GM23338 (cell line): ENCODE measurements at regions not wholly inside any gene's neighbourhood (a gene's known extent, or its start where the extent isn't known, plus 50 kb on each side); places are given as distances from the start of the nearest gene placed in this dataset.

Experiments
- ATAC-seq: fragments of 200-7000 bp; cut with Tn5 transposase; 3 replicates; pipeline ENCODE4 v1.9.1; 2020
- DNase-seq: peaks from one replicate; pipeline ENCODE4 v3.0.0-alpha.2; 2015; ENCODE audit warnings: low spot score
- H2AFZ ChIP-seq: fragments of 200-600 bp; sonication (generic); 2 replicates; pipeline ENCODE4 v1.8.0; 2016; ENCODE audit warnings: antibody characterized with exemption, mild to moderate bottlenecking, moderate library complexity
- H3F3A ChIP-seq: fragments of 200-600 bp; sonication (generic); replicated peaks from 2 replicates; pipeline ENCODE4 v1.8.0; 2017; ENCODE audit warnings: antibody characterized with exemption, mixed run types, low read depth
- H3K27ac ChIP-seq: fragments of 200-600 bp; sonication (generic); 2 replicates; pipeline ENCODE4 v1.6.1; 2016; ENCODE audit warnings: low read depth
- H3K27me3 ChIP-seq: fragments of 200-600 bp; sonication (generic); 2 replicates; pipeline ENCODE4 v1.8.0; 2016; ENCODE audit warnings: mild to moderate bottlenecking, mixed run types, moderate library complexity; ENCODE audit not compliant: insufficient read depth
- H3K36me3 ChIP-seq: fragments of 200-600 bp; sonication (generic); 2 replicates; pipeline ENCODE4 v1.8.0; 2016; ENCODE audit warnings: mild to moderate bottlenecking; ENCODE audit not compliant: insufficient read depth
- H3K4me1 ChIP-seq: fragments of 200-600 bp; sonication (generic); 2 replicates; pipeline ENCODE4 v1.8.0; 2016; ENCODE audit warnings: mild to moderate bottlenecking, moderate library complexity; ENCODE audit not compliant: insufficient read depth
- H3K4me2 ChIP-seq: fragments of 200-600 bp; sonication (generic); 2 replicates; pipeline ENCODE4 v1.7.1; 2017; ENCODE audit warnings: mixed run types
- H3K4me3 ChIP-seq: fragments of 200-600 bp; sonication (generic); 2 replicates; pipeline ENCODE4 v1.6.1; 2016; ENCODE audit warnings: mixed run types
- H3K79me2 ChIP-seq: fragments of 200-600 bp; sonication (generic); replicated peaks from 2 replicates; pipeline ENCODE4 v1.8.0; 2017; ENCODE audit warnings: mild to moderate bottlenecking; ENCODE audit not compliant: insufficient read depth
- H3K9me2 ChIP-seq: fragments of 200-600 bp; sonication (generic); 2 replicates; pipeline ENCODE4 v1.8.0; 2017; ENCODE audit not compliant: insufficient read depth
- H4K20me1 ChIP-seq: fragments of 200-600 bp; sonication (generic); replicated peaks from 2 replicates; pipeline ENCODE4 v1.8.0; 2017; ENCODE audit warnings: mild to moderate bottlenecking; ENCODE audit not compliant: insufficient read depth
- H3K27ac Mint-ChIP-seq: 2 replicates; pipeline ENCODE4 v1.8.0; 2020; ENCODE audit warnings: inconsistent platforms, mild to moderate bottlenecking, moderate library complexity, mixed read lengths
- H3K27me3 Mint-ChIP-seq: 3 replicates; pipeline ENCODE4 v1.8.0; 2022; ENCODE audit warnings: low read depth, mild to moderate bottlenecking, moderate library complexity, mixed read lengths, inconsistent platforms; ENCODE audit not compliant: insufficient read depth, poor library complexity
- H3K36me3 Mint-ChIP-seq: 3 replicates; pipeline ENCODE4 v1.8.0; 2021; ENCODE audit warnings: low read depth, mild to moderate bottlenecking, inconsistent platforms, moderate library complexity, mixed read lengths
- H3K4me1 Mint-ChIP-seq: 3 replicates; pipeline ENCODE4 v1.8.0; 2020; ENCODE audit warnings: mild to moderate bottlenecking, inconsistent platforms, mixed read lengths
- H3K4me3 Mint-ChIP-seq: 3 replicates; pipeline ENCODE4 v1.8.0; 2021; ENCODE audit warnings: moderate library complexity, mild to moderate bottlenecking, inconsistent platforms, mixed read lengths
- H3K9me3 Mint-ChIP-seq: 3 replicates; pipeline ENCODE4 v1.8.0; 2020; ENCODE audit warnings: moderate library complexity, mild to moderate bottlenecking, inconsistent platforms, mixed read lengths
- CREB1 ChIP-seq: fragments of 250-450 bp; sonication (Bioruptor Pico); IDR thresholded peaks from 2 replicates; pipeline ENCODE4 v1.5.0; 2020; ENCODE audit warnings: low read depth, mild to moderate bottlenecking, moderate library complexity
- CTCF ChIP-seq, 2 experiments: fragments of 200-600 bp in 1 of 2; sonication (generic) in 1 of 2; conservative IDR thresholded peaks; 2 replicates each; pipeline versions ENCODE4 v1.5.1 to v1.6.1; 2016 to 2017; ENCODE audit warnings: antibody characterized with exemption in 2 of 2, low read depth in 2 of 2, mild to moderate bottlenecking in 2 of 2, moderate library complexity in 1 of 2
- ETS1 ChIP-seq: IDR thresholded peaks from 2 replicates; pipeline ENCODE4 v1.6.1; 2016; ENCODE audit warnings: antibody characterized with exemption
- EZH2phosphoT487 ChIP-seq: fragments of 200-600 bp; sonication (generic); IDR thresholded peaks from one replicate; pipeline ENCODE4 v1.8.1; 2018; ENCODE audit warnings: antibody characterized with exemption; ENCODE audit not compliant: unreplicated experiment
- JUNB ChIP-seq: IDR thresholded peaks from one replicate; pipeline ENCODE4 v1.6.1; 2016; ENCODE audit warnings: antibody characterized with exemption; ENCODE audit not compliant: unreplicated experiment
- NANOG ChIP-seq: IDR thresholded peaks from 2 replicates; pipeline ENCODE4 v1.6.1; 2016; ENCODE audit warnings: antibody characterized with exemption, borderline replicate concordance
- POLR2AphosphoS5 ChIP-seq: IDR thresholded peaks from 2 replicates; pipeline ENCODE4 v1.6.1; 2016; ENCODE audit warnings: antibody characterized with exemption, low read depth
- REST ChIP-seq: IDR thresholded peaks from one replicate; pipeline ENCODE4 v1.6.1; 2018; ENCODE audit warnings: antibody characterized with exemption; ENCODE audit not compliant: unreplicated experiment

- TF ChIP-seq NANOG (no peak), JUNB (no peak), CREB1 (CRISPR knock-in tag) (no peak), POLR2AphosphoS5 (no peak)
Measured at GRCh38 chr5:166379517-166379916, 1911.9 kb upstream of the WWC1 start (continued).

GRCh38 chr5:166382031-166382430, 1909.4 kb upstream of the WWC1 start:
- peaks cover 33% of the 10 kb centered on the region; the same call in 2 of the 3 replicates for H3K36me3 Mint-ChIP-seq
- H3K4me3 ChIP-seq = no peak overlapping the region
- no peaks in the 10 kb centered on the region for H3F3A ChIP-seq
- DNase-seq (peak; percentile 85), ATAC-seq (peak; percentile 84)
- TF ChIP-seq EZH2phosphoT487 = no peak
- no peak for TF ChIP-seq JUNB
- no peak for TF ChIP-seq REST
- peak; percentile 70 to 78 for TF ChIP-seq CTCF (conservative IDR thresholded peaks at IDR 0.05; ENCODE audit: low read depth in 2 of 2)
- TF ChIP-seq ETS1 = no peak
- H3K27me3 Mint-ChIP-seq = no peaks in the 10 kb centered on the region
- peak overlapping the region; percentile 52; the same call in 1 of the 2 replicates for H2AFZ ChIP-seq
- no peaks in the 10 kb centered on the region for H3K4me1 ChIP-seq
- H3K27me3 ChIP-seq = no peaks in the 10 kb centered on the region
- H3K27ac Mint-ChIP-seq = peak overlapping the region; percentile 90
- H3K9me2 ChIP-seq = no peaks in the 10 kb centered on the region
- peaks cover 6% of the 10 kb centered on the region; the same call in 1 of the 3 replicates for H3K4me1 Mint-ChIP-seq
- no peak overlapping the region for H3K4me2 ChIP-seq
- peaks cover 33% of the 10 kb centered on the region for H3K9me3 Mint-ChIP-seq
- H3K4me3 Mint-ChIP-seq = no peak overlapping the region
- no peaks in the 10 kb centered on the region for H4K20me1 ChIP-seq
- no peaks in the 10 kb centered on the region for H3K36me3 ChIP-seq
- H3K27ac ChIP-seq = no peak overlapping the region
- no peaks in the 10 kb centered on the region for H3K79me2 ChIP-seq
